Stimulated activated naive CD8-positive, alpha-beta T cell treated with anti-CD3 and anti-CD28 coated beads, Interleukin-15, Interleukin-2, amounts not matched to agents 100 U/mL and 50 U/mL, for 24 hours (primary cell): ENCODE measurements at regions not wholly inside any gene's neighbourhood (a gene's known extent, or its start where the extent isn't known, plus 50 kb on each side); places are given as distances from the start of the nearest gene placed in this dataset.
"Not testable (repeated sequence)": the region's sequence is repeated elsewhere in the genome, so short reads cannot be mapped to it uniquely, and the experiment has no call there.

ENCODE experiments used
- ATAC-seq: fragments of 150-1000 bp; cut with Tn5 transposase; one replicate; pipeline ENCODE4 v1.10.0; 2021
- DNase-seq: peaks from one replicate; pipeline ENCODE4 v3.0.0; 2021

- not testable (repeated sequence) for ATAC-seq, DNase-seq
These were observed 156.2 kb upstream of the GIMD1 start for GRCh38 chr4:106524772-106525171.

GRCh38 chr4:106522839-106523238, 154.3 kb upstream of the GIMD1 start:
- no peak for DNase-seq
- no peak for ATAC-seq

DNA sequence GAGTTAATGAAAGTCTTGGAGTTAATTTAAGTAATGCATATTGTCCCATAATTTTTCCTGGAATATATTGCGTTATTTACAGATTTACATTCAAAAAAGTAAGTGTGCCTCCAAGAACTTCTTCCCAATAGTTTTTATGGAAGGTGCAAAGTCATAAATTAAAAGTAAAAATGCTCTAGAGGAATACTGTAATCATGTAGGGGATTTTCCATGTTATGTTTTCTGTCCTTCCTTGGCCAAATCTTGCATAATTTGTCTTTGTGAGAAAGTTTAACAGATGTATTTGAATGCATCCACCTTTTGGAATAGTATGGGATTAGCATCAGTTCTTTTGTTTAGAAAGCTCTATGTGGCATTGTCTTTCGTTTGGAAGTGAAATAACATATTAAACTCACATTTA, 144.1 kb upstream of the GIMD1 start:
- no peak for DNase-seq
- ATAC-seq, result no peak

DNA sequence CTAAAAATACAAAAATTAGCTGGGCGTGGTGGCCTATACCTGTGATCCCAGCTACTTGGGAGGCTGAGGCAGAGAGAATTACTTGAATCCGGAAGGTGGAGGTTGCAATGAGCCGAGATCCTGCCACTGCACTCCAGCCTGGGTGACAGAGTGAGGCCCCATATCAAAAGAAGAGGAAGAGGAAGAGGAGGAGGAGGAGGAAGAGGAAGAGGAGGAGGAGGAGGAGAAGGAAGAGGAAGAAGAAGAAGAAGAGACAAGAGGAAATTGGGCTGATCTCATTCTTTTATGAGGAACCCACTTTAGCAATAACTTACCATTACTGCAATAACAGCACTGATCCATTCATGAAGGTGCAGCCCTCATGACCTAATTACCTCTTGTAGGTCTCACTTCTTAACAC, 138.9 kb upstream of the GIMD1 start:
- no peak for DNase-seq
- ATAC-seq, result no peak

DNA sequence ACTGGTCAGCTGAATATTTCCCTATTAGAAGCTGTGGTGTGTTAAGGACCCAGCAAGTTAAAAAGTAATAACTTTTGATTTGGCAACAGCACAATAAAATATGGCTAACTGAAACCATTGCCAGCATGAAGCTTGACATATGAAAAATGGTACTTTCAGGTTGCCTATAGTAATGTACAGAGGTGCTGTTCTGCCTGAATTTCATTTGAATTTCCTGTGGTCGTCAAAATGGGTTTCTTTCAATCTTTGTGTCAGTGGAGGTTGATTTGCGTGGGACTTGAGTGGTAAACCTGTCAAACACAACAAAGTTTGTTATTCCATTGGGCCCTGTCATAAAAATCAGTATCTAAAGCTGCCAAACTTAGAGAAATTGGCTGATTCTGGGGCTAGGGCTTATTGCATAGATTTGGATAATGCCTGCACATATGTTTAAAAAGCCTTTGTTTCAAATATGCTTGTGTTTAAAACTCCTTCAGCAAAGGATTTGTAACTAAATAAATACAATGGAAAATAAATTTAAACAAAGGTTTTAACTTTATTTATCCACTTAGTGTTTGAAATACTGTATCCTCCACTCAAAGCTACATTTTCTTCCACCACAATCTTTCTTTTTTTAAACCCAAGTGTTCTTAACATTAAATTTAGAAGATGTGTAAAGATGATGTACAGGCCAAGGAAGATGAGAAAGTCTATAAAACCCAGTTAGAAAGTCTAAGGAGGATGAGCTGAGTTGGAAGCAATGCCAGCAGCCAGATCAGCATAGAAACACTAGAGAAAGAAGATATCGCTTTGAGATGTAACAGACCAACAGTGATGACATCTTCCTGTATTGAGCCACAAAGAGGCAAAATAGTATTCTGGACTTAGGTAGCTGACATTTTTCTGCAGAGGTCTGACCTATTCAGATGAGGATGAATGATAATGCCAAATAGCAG, 134.8 kb upstream of the GIMD1 start:
- no peak for ATAC-seq
- no peak for DNase-seq

- DNase-seq, result peak; percentile 41
These were observed 133.6 kb upstream of the GIMD1 start for GRCh38 chr4:106502106-106502699.

DNA sequence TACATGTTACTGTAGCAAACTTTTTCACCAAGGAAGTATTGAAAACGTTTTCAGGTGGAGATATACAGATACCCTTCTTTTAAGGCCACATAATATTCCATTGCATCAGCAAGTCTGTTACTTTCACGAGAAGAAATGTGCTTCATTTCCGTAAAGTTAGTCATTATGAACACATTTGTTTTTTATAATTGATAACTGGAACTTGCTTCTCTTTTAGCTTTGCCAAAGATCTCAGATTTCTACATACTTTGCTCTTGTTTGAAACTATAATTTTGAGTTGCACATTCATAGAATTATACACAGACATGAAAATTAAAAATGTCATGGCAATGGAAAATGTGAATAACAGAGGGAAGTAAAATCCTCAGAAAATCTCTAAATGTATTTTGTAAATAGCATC, 128.7 kb upstream of the GIMD1 start:
- ATAC-seq, result no peak
- no peak for DNase-seq

More at GRCh38 chr4:106502106-106502699, 133.6 kb upstream of the GIMD1 start:
- peak; percentile 55 for ATAC-seq

DNA sequence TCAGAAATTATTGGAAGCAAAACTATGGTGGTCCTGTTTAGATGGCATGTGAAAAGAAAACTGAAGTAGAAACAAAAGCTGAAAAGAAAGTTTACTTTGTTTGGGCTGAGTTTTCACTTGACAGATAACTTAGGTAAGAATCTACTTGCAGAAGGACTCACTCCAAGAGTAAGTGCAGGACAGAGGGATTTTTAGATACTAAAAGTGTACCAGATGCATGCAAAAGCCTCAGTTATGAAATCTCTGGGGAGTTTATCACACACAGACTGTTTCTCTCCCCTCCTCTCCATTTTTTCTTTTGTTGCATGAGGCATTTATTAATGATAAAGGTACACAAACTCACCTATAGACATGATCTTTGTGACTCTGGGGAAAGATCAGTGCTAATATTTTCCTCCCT, 127.5 kb upstream of the GIMD1 start:
- ATAC-seq, result no peak

DNA sequence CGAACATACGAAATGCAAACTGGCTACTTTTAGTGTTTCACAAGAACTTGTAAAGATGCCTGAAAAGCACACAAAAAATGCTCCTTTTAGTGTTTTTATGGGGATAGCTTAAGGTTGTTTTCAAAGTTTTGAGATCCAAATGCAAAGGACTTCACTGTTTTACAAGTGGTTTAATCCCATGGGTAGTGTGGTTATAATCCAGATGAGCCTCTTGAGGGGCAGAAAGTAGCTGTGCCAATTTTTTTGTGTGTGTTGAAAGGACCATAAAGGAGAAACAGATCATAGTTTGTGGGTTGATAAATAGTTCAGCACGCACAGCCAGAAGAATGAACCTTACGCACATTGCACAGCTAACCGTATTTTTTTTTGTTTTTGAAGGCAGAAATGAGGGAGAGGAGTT, 126.9 kb upstream of the GIMD1 start:
- DNase-seq (no peak), ATAC-seq (no peak)

More for the DNA sequence above, 127.5 kb upstream of the GIMD1 start:
- no peak for DNase-seq

- ATAC-seq (no peak), DNase-seq (no peak)
These were observed 125.5 kb upstream of the GIMD1 start for GRCh38 chr4:106494066-106494465.

DNA sequence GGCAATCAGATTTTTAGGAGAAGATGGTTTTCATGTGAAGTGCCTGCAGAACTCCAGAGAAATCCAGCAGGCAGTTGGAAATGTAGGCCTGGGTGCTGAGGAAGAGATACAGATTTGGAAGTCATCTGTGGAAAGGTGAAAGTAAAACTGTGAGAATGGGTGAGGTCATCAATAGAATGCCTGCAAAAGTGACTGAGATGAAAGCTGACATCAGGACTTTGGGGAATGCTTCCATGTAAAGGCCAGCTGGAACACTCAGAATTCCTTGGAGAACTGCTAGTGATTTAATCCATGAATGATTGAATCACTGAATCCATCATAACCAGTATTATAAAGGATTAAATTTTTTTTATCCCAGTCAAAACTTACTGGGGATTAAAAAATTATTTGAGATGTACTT, 124.5 kb upstream of the GIMD1 start:
- ATAC-seq (no peak), DNase-seq (no peak)

GRCh38 chr4:106486533-106486932, 118.0 kb upstream of the GIMD1 start:
- ATAC-seq (no peak), DNase-seq (no peak)

GRCh38 chr4:106481801-106482200, 113.2 kb upstream of the GIMD1 start:
- DNase-seq (no peak), ATAC-seq (no peak)

- DNase-seq (no peak), ATAC-seq (no peak)
These were observed 109.6 kb upstream of the GIMD1 start for GRCh38 chr4:106478152-106478551.

- no peak for ATAC-seq
These were observed 108.2 kb upstream of the GIMD1 start for GRCh38 chr4:106476741-106477140.

DNA sequence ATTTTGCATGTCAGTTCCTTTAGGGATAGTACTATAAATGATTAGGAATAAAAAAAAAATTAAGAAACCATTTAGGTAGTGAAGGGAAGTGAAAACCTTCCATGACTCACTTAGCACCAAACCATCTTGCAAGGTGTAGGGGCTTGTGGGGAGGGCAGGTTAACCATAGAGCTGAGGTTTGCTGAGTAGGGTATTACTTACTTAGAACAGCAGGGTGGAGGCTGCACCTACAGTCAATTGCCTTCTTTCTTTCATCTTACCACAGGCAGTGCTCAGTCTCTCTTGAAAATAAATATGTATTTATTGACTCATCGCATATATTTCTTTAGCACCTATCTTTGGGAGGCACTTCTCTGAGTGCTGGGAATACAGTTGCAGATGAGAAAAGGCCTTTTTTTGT, 104.9 kb upstream of the GIMD1 start:
- ATAC-seq, result no peak
- no peak for DNase-seq

More at GRCh38 chr4:106476741-106477140, 108.2 kb upstream of the GIMD1 start:
- DNase-seq, result no peak

DNA sequence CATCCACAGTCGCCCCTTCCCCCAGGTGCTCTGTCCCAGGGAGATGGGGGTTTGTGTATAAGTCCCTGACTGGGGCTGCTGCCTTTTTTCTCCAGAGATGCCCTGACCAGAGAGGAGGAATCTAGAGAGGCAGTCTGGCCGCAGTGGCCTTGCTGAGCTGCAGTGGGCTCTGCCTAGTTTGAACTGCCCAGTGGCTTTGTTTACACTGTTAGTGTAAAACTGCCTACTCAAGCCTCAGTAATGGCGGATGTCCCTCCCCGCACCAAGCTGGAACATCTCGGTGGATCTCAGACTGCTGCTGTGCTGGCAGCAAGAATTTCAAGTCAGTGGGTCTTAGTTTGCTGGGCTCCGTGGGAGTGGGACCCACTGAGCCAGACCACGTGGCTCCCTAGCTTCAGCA, 102.6 kb upstream of the GIMD1 start:
- no peak for DNase-seq
- ATAC-seq, result no peak

- no peak for ATAC-seq
- DNase-seq, result no peak
These were observed 95.0 kb upstream of the GIMD1 start for GRCh38 chr4:106463622-106464021.

- no peak for DNase-seq
- ATAC-seq, result no peak
These were observed 86.0 kb upstream of the GIMD1 start for GRCh38 chr4:106454581-106454980.

- DNase-seq (no peak), ATAC-seq (no peak)
These were observed 85.4 kb upstream of the GIMD1 start for GRCh38 chr4:106454021-106454420.

DNA sequence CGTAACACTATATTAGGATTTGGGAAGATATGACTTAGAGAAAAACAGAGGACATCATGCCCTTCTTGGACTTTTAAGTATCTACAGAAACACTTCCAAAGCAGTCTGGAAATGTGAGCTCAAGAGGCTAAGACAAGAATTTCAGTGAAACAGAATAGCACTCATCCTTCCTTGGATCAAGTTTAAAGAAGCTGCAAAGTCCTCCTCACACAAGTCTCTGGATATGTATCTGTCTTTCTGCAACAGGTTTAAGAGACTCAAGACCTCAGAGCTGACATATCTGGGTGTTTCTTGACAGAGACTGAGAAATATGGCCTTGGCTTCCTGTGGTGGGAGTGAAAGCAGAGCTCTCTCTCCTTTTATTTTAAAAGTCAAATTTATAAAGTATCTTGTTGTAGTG, 82.5 kb upstream of the GIMD1 start:
- no peak for ATAC-seq
- DNase-seq, result no peak

DNA sequence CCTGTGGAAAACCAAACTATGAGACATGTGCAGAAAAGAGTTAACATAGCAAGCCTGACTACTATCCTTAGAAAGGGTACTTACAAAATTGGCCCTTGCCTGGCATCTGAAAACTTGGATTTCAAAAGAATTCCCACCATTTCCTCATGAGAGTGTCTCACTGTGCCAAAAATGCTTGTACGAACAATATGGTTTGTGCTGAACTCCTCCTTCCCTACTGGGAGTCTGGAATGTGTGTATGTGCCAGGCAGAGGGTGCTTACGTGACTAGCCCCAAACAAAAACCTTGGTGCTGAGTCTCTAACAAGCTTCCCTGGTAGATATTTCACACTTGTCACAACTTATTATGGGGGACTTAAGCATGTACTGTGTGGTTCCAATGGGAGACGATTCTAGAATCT, 81.7 kb upstream of the GIMD1 start:
- ATAC-seq (no peak), DNase-seq (no peak)

- no peak for DNase-seq
These were observed 76.0 kb upstream of the GIMD1 start for GRCh38 chr4:106444557-106444956.

DNA sequence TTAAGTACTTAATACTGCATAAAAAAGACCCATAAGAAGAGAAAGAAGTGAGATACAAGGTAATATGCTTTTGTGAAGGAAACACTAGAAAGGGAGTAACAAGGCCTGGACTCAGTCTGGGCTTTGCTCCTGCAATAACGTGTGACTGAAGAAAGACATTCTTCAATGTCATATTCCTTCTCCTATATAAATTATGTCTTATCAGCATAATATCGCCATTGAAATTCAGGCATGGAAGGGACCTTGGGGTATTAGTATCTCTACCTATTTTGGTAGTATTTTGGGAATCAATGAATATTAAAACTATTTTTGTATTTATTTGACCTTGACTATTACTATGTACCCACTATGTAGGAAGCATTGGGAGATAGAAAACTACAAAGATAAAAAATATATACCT, 62.2 kb upstream of the GIMD1 start:
- no peak for ATAC-seq
- no peak for DNase-seq

More at GRCh38 chr4:106444557-106444956, 76.0 kb upstream of the GIMD1 start:
- ATAC-seq, result no peak
